Medulla oblongata (tissue), 1 donor: ENCODE measurements at regions not wholly inside any gene's neighbourhood (a gene's known extent, or its start where the extent isn't known, plus 50 kb on each side); places are given as distances from the start of the nearest gene placed in this dataset.

Source experiments
- DNase-seq: peaks from one replicate; pipeline ENCODE4 v3.0.0-alpha.2; 2015; ENCODE audit errors: extremely low spot score

- no peak for DNase-seq
These were observed 193.5 kb upstream of the ALKAL2 start for GRCh38 chr2:481388-481787.

DNA sequence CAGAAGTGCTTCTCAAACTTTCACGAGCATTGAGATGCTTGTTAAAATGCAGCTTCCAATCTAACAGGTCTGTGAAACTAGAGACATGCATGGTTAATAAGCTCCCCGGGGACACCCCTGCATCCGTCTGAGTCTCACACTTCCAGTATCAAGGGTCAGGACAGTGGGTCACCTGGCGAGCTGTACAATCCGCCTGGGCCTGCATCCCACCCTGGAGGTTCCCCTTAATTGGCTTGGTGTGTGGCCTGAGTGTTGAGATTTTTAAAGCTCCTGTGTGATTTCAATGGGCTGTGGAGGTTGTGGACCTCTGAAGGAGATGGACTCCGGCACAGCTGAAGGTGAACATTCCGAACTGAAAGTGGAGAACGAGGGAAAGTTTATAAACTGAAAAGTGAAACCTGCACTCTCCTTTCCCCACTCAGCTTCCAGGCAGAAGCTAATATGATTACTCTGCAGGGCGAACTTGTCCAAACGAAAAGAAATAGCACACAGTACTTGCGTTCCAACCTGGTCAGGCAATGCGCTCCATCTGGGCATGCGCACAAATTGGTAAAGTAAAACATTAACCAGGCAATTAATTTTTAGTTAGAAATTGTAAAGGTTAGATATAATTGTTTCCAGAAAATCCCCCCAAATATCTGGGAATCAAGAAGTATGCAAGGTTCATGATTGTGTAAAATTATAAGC lies 191.7 kb upstream of the ALKAL2 start:
- no peak for DNase-seq

- no peak for DNase-seq
These were observed 191.1 kb upstream of the ALKAL2 start for GRCh38 chr2:479031-479430.

DNA sequence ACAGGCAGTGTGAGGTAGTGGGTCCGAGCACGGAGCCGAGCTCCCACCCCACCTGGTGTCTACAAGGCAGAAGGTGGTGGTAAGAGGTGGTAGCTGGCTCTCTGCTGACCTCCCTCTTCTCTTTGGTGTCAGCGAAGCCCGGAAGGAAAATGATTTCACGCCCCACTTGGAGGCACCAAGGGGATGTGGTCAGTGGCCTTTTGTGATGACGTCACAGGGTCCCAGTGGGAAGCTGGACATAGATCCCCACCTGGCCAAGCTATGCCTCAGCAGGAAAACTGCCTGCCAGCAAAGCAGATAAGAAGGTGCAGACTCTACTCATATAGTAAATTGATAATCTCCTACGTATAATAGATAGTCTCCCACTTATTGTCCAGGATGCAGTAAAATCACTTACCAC lies 183.7 kb upstream of the ALKAL2 start:
- no peak for DNase-seq

- no peak for DNase-seq
These were observed 181.6 kb upstream of the ALKAL2 start for GRCh38 chr2:469514-469913.

DNA sequence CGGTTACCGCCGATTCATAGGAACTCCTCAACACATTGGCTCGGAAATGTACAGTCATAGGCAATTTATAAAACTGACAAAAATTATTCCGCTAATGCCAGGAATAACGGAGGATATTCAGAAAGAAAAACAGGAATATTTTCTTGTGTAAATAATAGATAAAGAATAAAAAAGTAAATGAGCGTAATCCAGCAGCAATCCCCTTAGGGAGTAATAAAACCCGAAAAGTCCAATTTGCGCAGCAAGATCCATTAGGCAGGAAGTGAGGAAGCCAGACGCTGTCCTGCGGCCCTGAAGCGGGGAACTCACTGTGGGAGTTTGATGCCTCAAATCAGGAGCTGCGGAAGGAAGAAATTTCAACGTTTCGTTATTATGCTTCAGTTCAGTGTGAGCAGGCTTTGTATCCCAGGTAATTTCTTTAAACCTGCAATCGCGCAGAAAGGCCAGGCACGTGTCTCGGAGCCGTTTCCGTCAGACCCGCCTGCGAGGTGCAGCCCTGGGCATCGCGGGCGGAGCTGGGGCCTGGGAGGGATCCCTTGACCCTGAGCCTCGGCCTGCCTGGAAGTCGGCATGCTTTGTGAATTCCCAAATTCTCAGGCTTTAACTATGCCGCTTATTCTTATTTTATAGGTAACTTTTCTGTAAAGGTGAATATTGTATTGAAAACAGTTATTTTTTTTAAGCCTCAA lies 180.9 kb upstream of the ALKAL2 start:
- DNase-seq: no peak

DNA sequence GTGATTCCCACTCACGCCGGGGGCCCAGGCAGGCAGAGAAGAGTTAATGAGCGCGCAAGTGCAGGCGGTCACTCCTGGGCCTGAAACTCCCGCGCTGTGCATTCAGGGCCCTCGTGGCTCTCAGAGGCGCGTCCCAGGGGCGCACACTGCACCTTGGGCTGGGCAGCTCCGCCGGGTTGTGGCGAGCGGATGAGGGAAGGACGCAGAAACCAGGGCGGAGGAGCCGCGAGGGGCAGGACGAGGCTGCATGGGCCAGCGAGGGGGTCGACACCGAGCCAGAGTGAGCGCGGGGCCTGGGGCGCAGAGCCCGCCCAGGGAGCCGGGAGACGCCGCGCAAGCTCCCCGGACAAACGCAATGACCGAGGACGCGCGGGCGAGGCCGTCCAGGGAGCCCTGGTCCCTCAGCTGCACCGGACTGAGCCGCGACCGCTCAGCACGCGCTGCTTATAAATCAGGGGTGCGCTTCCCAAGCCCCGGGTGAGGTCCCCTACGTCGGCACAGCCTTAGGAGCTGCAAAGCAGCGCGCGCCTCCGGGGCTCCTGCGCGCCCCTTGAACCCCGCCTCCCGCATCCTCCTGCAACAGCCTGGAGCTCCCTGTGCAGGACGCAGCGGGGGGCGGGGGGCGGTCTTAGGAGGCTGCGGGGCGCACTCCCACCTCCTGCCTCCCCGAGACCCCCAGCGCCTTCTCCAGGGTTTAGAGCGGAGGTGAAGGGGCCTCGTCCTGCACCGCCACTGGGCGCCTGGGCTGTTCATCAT lies 180.2 kb upstream of the ALKAL2 start:
- DNase-seq: no peak

GRCh38 chr2:467543-467891 lies 179.6 kb upstream of the ALKAL2 start:
- no peak for DNase-seq

- no peak for DNase-seq
These were observed 179.2 kb upstream of the ALKAL2 start for GRCh38 chr2:467101-467500.

GRCh38 chr2:464562-465309 lies 176.8 kb upstream of the ALKAL2 start:
- DNase-seq: no peak

DNA sequence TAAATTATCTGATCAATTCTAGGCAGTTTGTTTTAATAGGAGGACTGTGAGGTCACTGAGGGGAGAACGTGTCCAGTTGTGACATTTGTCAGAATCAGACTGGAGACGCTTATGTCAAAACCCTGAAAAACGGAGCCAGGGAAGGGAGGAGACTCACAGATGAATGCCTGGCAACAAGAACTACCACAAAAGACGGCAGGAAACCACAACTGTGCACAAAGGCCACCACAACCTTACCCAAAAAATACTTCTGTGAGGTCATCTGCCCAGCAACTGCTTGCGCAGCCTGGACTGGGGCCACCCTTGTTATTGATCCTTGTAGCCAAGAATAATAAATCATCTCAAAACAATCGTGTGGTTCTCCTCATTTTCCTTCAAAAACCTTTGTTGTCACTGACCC lies 173.0 kb upstream of the ALKAL2 start:
- DNase-seq: no peak

DNA sequence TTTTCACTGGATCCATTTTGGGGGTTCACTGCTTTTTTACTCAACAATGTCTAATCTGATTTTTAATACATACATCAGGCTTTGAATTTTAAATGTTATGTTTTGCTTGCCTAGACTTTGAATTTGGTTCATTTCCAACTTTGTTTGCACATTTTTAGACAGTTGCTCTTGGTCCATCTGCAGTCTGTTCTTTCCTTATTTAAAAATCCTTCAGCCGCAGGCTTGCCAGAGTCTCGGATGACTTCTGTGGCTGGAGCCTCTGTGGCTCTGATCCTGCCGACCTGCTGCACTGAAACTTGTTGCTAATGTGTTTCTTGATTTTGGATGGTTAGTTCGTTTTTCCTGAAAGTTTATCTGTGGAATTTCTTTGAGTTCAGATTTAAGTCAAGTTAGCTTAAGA lies 172.0 kb upstream of the ALKAL2 start:
- no peak for DNase-seq

- DNase-seq: no peak
These were observed 170.5 kb upstream of the ALKAL2 start for GRCh38 chr2:458425-458815.

DNA sequence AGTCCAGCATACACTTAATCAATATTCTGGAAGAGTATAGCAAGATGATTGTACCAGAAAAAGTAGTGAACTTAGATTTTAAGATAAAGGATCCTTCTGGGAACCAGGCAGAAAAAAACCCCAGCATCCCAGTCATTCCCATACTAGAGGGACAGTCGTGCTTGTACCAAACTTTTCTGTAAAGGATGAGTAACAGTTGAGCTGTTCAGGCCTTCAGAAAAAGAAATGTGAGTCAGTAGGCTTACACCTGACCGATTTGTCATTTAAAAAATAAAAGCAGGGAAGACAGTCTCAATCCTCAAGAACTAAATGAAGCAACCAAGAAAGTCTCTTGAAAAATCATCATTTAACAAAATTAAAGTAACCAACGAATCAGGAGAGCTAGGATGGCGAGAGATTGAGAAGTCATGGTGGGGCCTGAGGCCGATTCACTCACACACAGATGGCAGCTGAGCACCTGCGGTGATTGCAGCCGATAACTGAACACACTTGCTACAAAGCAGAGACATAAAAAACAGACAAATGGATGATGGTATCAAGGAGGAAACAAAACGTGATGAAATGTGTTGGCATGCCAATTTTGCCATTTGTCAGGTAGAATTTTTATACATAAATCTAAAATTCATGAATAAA lies 170.0 kb upstream of the ALKAL2 start:
- DNase-seq: no peak

DNA sequence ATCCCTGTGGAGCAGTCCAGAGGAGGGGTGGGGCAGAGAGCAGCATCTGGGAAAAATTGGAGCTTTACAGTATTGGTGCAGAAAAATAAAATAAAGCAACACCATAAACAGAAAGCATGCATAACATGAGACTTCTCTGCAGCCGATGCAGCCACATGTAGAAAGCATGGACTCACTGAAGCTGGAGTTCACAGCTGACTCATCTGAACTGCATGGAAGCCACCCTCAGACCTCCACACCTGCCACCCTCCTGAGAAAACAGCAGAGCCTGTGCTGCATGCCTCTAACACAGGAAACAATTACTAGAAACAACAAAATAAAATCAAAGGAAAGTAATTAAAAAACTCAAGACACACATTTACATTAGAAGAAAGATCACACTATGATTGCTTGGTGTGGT lies 169.4 kb upstream of the ALKAL2 start:
- no peak for DNase-seq

- DNase-seq: no peak
These were observed 168.0 kb upstream of the ALKAL2 start for GRCh38 chr2:455913-456312.

- no peak for DNase-seq
These were observed 167.3 kb upstream of the ALKAL2 start for GRCh38 chr2:455015-455705.

- no peak for DNase-seq
These were observed 165.2 kb upstream of the ALKAL2 start for GRCh38 chr2:453132-453531.

- DNase-seq: no peak
These were observed 163.6 kb upstream of the ALKAL2 start for GRCh38 chr2:451495-451894.

DNA sequence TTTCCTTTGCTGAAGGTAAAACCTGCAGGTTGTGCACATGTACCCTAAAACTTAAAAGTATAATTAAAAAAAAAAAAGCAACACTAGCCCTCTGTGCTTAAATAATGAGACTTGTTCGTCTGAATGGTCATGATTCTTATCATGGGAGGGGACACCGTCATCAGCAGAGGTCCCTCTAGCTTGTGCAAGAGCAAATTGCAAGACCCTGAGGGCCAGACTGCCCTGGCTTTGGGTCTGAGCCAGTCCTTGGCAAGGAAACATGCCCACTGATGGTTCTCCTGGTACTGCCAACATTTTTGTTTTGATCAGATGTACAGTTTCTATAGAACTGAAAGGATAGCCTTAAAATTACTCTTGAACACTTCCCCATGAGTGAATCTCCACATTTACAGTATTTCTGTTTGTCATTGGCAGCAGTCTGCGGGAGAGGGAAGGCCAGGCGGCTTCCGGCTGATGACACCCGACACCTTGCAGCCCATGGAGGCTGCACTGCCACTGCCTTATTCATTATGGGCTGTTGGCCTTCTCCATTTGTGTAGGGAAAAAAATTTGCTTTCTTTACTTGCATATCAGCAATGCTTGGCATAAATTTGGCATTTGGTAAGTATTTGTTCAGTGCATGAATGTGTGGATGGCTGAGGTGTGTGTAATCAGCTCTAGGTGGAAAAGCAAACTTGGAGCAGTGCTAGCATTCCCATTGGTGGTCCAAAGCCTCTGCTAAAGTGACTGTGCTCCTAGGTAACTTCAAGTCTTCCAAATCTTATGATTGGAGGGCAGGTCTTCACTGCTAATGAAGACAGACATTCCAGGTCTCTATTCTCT lies 161.6 kb upstream of the ALKAL2 start:
- DNase-seq: no peak
